ENCODE measurements at regions not wholly inside any gene's neighbourhood (a gene's known extent, or its start where the extent isn't known, plus 50 kb on each side); places are given as distances from the start of the nearest gene placed in this dataset.
A peak's percentile ranks its signal among the peaks of the same experiment; 100 is the strongest.

DNA sequence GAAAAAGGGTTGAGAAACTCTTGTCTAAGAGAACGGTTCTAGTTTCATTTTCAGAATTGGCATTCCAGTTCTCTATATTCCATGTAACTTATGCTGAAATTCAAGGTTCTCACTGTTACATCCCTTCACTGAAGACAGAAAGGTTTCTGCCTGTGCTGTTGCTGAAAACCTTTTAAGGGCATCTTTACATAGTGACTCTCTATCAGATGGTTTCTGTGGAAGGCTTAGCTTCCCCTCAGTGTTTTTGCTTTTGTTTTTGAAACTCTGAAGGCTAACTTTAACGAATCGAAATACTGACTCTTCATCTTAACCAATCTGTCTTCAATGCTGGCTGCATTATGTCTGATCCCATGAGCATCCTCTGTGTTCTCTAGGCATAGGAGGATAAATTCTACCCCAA lies 1286.2 kb upstream of the EYS start:
- no peak for DNase-seq

DNA sequence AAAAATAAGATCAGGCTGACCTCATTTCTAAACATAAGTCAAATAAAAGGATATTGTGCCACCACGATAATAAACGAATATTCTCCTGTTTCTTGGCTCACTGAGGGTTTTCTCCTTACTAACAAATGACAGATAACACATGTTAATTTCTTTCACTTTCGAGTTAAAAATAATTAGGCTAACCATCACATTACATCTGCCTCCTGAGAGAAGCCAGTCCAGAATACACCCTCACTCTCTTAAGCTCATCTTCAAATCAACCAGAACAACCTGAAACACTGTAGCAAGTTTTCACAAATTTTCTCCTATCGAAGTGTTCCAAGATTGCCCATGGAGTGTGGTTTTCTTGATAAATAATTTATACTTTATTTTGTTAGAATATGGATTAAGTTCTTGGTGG lies 1285.6 kb upstream of the EYS start:
- no peak for DNase-seq

DNA sequence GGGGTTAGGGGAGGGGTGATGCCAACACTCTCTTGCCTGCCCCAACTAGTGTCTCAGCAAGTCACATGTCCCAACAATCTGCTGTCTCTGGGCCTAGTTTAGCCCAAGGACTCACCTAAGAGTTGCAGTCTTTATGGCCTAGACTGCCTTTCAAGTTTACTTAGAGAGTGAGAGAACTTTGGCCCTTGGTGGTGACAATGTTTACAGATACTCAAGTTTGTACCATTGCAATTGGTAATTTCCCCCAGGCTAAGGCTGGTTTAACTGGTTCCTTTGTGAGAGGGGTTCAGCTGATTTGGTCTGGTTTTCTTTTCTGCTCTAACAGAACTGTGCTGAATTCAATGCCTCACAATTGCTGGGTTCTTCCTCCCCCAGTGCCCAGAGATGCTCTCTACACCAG lies 1279.9 kb upstream of the EYS start:
- no peak for DNase-seq

DNA sequence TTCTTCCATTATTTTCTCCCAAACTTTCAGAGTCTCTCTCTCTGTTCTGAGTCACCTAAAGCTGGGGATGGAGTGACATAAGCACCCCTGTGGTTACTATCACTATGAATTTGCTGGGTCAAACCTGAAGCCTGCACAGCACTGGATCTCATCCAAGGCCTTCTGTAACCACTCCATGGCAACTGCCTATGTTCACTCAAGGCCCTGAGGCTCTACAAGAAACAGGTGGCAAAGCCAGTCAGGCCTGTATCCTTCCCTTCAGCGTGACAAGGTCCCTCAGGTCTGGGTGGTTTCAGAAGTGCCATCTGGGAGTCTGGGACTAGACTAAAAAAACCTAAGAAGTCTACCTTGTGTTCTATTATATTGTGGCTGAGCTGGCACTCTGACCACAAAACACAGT lies 1278.8 kb upstream of the EYS start:
- no peak for DNase-seq

DNA sequence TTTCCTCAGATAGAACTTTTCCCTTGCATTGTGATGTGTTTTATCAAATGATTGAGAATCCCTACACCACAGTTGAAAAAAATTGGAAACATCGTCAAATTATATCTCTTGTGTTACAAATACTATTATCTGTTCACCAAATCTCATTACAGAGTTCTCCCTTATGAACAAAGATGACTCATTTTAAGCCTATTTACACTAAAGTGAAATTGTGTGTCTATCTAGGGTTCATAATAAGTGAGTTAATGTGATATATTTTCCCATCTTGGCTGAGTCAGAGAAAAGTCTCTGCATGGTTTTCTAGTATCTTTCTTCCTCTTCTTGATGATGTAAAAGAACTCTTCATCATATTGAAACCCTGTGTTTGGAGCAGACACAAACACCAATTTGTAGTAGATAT lies 1263.3 kb upstream of the EYS start:
- DNase-seq: no peak

DNA sequence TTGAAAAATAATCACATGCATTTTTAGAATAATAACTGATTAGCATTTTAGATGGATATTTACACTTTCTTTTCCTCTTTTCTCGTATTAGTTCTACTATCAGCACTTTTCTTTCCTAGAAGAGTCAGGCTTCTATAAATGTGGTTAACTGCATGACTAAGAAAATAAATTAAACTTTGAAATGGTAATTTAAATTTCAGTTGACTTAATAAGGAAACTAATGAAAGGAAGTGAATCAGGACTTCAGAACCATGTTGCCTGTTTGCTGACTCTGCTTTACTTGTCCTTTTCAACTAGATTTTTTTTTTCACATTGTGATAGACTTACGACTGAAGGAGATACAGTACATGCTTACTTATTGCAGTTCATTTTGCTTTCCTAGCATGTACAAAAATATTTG lies 1258.2 kb upstream of the EYS start:
- no peak for DNase-seq

DNA sequence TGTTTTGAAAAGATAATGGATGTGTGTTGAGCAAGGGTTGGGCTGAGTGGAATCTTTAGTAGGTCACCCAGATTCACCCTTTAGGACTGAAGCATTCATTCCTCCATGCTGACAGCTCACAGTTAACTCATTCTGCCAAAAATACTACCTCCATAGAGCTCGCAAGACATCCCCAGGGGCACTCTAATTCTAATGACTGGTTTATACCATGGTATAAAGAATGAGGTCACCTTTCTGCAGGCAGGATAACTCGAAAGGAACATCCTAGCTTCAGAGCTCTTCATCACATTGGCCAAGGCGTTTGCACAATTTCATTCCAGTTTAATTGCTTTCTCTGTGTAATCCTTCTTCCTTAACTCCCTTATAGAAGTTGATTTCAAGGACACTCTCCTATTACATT lies 1257.2 kb upstream of the EYS start:
- no peak for DNase-seq

DNA sequence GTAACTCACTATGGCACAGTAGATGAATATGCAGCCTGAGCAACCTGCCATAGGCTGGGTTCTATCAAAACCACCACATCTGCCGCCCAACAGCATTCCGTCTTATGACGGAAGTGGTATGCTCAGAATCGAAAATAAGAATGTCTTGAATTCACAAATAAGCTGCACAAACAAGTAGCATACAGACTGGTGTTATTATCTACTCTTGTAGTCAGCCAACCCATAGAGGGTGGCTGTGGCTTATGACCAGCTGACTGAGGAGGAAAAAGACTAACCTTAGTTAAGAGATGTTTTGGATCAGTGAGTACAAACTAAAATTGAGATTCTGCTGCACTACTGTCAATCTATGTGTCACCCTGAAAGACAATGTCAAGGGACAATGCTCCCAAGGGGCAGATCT lies 1255.1 kb upstream of the EYS start:
- no peak for DNase-seq

DNA sequence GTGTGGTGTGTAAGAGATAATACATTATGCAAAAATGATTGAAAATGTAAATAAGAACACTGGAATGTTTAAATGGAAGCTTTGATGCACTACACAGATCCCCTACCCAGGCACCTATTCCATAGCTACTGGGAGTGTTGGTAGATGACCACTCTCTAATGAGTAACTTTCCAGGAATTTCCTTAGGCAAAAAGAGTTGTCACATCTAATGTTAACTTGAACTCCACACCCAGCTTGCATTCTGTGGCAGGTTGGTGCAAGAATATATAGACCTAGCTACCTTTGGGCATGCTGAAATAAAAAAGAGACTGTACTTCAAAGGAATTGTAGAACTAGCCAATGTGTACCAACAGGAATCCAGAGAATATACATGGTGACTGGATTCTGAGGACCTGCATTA lies 1254.2 kb upstream of the EYS start:
- no peak for DNase-seq

DNA sequence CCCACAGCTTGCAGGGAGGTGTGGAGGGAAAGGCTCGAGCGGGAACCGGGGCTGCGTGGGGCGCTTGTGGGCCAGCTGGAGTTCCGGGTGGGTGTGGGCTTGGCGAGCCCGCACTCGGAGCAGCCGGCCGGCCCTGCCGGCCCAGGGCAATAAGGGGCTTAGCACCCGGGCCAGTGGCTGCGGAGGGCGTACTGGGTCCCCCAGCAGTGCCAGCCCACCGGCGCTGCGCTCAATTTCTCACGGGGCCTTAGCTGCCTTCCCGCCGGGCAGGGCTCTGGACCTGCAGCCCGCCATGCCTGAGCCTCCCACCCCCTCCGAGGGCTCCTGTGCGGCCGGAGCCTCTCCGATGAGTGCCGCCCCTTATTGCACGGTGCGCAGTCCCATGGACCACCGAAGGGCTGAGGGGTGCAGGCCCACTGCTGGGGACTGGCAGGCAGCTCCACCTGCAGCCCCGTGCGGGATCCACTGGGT lies 1242.2 kb upstream of the EYS start:
- DNase-seq: no peak

DNA sequence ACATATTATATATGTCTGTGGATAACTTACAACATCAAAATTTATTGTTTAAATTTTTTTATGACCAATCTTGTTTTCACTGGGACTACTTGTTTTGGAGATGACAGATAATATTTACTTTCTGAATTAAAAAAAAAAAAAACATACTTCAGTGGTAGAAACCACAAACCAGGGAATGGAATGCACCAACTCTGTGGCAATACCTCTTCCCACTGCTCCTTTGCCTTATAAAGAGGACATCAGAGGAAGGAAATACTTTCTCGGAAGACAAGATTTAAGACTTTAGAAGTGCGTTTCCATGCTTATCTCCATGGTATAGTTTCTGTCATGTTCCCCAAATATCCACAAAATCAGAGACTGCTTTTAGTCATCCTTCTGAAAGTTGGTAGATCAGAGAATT lies 1241.1 kb upstream of the EYS start:
- DNase-seq: no peak

DNA sequence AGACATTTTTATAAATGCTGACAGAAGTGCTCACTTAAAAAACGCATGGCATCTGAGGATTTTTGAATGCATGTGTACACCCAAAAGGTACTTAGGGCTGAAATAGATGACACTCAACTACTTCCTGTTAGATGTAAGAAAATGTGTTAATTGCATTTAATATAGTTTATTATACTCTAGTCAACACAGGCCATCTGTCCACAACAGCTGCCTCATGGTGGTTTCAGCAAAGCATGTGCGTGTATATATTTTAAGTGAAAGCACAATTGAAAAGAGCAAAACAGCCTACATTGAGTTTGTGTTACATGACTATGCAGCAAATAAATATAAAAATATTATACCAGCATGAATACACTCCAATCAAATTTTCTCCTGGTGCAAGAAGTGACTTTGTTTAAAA lies 1233.0 kb upstream of the EYS start:
- DNase-seq: no peak

DNA sequence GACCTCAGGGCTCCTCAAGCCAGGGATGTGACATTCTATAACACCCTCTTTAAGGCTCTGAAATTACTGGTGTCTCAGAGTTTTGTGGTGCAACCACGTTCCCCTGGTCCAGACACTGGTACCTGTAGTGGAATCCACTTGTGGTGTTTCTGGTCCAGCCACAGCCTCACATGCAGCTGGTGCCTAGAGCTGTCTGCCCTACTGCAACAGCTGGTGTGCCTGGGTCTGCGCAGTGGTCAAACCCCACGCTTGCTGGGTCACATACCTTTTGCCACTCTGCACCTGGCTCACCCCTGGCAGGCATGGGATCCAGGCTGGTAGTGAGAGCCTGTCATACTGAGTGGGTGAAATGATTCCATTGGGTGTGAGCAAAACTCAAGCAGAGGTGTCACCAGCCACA lies 1230.2 kb upstream of the EYS start:
- DNase-seq: no peak

DNA sequence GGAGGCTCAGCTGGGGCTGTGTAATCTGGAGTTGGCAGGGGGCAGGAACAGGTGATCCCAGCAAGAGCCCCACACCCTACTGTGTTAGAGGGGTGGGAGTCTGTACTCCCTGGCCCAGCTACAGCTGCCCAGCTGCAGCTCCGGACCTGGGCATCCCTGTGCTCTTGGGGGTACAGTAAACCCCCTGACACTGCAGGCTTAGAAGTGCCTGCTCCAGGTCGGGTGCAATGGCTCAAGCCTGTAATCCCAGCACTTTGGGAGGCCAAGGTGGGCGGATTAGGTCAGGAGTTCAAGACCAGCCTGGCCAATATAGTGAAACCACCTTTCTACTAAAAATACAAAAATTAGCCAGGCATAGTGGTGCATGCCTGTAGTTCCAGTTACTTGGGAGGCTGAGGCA lies 1228.6 kb upstream of the EYS start:
- DNase-seq: no peak

DNA sequence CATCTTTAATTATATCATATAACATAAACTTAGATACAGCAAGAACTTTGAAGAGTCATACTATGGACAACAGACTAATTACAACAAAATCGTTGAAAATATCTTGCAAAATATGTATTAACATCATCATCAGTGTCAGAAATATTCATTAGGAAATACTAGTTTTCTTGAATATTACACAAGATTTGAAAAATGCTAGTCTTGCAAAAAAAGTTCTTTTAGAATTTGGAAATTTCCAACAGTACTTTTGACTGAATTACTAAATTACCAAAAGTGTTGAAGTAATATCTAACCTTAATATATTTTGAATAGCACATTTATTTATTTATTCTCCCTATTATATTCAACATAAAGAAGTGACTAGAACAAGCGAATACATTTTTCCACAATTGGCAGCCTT lies 1224.8 kb upstream of the EYS start:
- DNase-seq: no peak

DNA sequence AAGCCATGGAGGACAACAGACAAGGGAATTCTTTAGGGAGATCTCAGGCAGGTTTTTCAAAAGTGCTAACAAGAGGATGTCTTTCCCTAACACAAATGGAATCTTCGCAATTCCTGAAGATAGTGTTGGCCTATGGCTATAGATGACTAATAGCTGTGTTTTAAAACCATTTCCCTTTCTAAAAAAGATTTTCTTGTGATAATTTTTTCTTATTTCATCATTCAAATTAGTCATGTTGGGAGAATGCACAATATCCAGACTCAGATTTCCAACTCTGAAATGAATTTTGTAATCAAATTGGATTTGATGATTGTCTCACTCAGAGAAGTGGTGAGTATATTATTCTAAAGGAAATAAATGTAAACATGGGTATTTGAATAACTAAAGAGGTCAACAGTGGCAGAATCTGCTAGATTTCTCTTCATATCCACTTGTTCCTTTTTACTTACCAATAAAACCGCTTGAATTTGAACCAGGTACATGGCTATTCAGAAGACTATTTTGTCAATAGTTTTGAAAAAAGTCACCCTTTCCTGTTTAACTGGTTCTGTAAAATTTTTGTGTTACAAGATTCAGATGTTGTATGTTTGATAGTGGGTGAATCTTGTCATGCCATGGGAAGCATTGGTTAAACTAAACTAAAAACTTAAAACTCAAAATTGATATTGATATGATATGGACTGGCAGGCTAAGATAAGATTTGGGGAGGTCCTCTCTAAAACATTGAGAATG lies 1223.7 kb upstream of the EYS start:
- no peak for DNase-seq

DNA sequence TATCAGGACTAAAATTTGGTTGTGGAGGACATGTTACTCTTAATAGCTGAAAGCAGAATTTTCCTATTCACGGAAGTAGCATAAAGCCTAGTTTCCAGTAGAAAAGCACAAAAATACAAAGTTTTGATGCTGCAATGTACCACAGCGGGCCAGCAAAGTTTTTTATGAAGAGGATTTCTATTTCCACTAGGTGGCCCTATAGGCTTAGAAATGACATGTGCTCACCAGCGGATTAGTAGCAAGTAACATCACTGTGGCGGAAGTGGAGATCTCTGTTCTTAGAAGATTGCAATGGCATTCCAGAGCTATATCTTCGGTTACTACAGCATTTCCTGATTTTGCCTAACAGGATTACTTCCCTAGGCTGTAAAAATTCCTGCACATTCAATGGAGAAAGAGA lies 1219.0 kb upstream of the EYS start:
- DNase-seq: no peak

DNA sequence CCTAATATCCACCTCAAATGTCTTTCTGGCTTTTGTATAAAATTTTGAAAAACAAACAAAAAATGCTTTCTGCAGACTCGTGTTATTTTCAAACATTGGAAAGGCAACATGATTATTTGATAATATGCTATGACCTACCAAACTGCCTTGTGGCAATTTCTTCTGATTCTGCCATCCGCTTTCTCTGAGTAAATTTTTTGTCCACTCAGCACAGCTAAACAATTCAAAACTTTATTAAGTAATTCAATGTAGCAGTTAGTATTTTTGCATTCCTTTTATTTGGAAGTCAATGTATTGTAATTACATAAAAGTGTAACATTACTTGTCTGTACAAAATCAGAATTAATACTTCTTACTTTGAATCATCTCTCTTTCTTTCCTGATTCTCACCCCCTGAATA lies 1206.6 kb upstream of the EYS start:
- DNase-seq: no peak

DNA sequence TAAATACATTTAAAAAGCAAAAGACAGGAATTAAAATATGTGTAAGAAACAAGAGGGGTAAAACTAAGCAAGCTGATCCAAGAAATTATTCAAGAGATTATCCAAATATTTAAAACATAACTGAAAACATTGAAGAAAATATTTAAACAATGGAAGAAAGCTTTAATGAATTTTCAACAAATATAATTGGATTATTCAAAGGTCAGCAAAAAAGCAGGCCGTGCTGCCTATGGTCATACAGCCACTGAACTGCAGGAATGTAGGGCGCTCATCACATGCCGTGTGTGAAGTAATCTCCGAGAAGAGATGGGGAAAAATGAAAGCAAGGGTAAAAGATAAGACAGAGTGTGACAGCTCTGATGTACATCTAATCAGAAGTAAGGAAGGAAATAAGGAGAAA lies 1195.4 kb upstream of the EYS start:
- DNase-seq: no peak

DNA sequence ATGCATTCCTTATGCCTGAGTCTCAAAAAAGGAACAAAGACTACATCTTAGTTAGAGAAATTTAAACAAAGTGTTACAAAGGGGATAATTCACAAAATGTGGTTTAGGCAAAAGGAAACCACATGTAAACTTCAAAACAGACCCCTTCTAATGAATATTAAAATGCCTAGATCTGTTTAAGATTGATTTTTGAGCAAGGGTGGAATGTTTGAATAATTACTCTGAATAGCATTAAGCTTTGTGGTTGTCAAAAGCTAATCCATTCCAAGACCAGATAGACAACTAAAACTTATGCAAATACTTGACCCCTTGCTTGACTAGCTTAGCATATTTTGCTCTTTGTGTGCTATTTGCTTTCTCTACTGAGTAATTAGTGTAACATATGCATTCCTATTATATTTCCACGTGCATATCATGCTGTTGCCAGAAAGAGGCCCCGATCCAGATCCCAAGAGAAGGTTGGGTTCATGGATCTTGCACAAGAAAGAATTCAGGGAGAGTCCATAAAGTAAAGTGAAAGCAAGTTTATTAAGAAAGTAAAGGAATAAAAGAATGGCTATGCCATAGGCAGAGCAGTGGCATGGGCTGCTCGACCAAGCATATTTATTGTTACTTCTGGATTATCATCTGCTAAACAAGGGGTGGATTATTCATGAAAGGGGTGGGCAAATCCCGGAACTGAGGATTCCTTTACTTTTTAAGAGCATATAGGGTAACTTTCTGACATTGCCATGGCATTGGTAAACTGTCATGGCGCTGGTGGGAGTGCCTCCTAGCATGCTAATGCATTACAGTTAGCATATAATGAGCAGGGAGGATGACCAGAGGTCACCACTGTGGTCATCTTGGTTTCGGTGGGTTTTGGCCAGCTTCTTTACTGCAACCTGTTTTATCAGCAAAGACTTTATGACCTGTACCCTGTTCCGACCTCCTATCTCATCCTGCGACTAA lies 1193.4 kb upstream of the EYS start:
- DNase-seq: no peak

DNA sequence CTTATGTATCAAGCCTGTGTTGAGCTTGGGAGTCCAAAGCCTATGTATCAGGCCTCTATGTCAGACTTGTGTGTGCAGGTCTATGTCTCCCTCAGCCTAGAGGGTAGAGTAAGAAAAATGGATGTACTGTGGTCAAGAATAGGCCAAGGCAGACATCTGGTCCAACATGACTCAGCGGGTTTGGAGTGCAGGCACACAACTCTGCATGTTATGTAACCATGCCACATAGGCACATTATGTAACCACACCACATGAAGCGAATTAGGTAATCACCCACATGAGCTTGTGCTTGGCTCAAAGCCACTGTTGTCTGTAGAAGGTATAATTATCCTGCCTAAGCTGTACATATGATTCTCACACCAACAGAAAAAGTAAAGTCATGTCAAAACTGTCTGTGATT lies 1190.5 kb upstream of the EYS start:
- peak; percentile 0 for DNase-seq

DNA sequence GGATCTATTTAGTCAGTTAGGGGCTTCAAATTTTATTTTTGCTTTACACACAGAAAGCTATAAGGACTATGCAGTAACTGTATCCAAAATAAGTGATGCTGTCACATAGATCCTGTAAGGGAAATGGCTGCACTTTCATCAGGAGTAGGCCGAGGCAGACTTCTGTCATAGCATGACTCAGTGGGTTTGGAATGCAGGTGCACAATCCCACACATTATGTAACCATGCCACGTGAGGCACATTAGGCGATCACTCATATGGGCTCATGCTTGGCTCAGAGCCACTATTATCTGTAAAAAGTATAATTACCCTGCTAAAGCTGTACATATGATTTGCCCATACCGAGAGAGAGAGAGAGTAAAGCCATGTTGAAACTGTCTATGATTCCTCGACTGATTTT lies 1189.4 kb upstream of the EYS start:
- no peak for DNase-seq

DNA sequence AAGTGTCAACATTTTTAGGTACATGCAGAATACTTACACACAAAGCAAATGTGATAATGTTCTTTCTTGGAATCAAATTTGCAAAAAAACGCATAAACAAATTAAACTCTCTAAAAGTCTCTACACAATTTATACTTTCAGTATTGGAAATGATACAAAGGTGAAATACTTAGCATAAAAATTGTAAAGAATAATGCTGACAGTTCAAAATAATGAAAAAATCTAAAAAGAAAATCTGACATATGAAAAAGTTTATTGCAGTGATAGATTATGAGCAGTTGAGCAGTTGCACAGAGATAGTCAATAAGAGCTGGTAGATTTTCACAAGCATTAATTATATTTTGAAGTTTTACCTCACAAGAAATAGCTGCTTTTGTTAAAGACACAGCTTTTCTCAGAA lies 1176.4 kb upstream of the EYS start:
- no peak for DNase-seq

DNA sequence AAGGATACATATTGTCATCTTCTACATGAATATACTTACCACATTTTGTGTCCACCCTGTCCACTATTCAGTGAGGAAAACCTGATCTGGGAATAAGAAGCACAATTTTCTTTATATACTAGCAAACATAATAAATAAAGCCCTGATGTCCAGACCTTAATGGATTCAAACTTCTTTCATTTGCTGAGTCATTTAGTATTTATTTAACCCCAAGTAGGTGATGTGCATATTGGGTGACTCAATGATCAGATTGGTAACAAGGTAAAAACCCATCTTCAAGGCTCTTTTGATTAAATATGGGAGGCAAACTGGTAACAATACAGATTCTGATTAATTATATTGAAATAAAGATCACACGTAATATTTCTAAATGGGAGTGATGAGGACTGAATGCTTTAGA lies 1159.8 kb upstream of the EYS start:
- DNase-seq: no peak

DNA sequence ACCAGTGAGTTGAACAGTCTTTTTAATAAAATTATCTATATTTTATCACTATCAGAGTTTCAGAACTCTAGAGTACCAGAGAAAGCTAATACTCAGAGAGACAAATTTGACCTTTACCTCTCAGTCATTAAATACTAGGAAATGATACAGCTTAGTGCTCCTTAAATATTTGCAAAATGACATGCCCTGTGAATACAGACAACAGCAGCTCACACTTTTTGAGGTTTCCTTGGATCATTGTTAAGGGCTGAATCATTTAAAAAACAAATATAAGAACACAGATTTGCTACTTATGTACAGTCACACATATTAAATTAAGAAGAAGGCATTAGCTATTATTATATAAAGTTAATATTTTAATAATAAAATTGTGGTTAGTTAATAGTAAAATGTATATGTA lies 1158.7 kb upstream of the EYS start:
- DNase-seq: no peak

All from suppressor macrophage treated with lipopolysaccharide for 4 hours (primary cell).